Aorta (tissue), 5 donors: ENCODE measurements at regions not wholly inside any gene's neighbourhood (a gene's known extent, or its start where the extent isn't known, plus 50 kb on each side); places are given as distances from the start of the nearest gene placed in this dataset.
"Not testable (repeated sequence)": the region's sequence is repeated elsewhere in the genome, so short reads cannot be mapped to it uniquely, and the experiment has no call there.

ENCODE experiments used
- ATAC-seq: fragments of 200-7000 bp; cut with Tn5 transposase; one replicate; pipeline ENCODE4 v1.9.1; 2022; ENCODE audit warnings: moderate library complexity; ENCODE audit not compliant: low FRiP score
- DNase-seq, 2 donors: peaks; one replicate each; pipeline ENCODE4 v3.0.0-alpha.2; 2020
- H3K27ac ChIP-seq, 2 donors: one replicate each; pipeline ENCODE4 v1.5.1; 2013; ENCODE audit warnings: low read length in 2 of 2, mild to moderate bottlenecking in 2 of 2, moderate library complexity in 2 of 2, control low read depth in 1 of 2, inconsistent platforms in 1 of 2, low read depth in 1 of 2
- H3K27me3 ChIP-seq, 2 donors: one replicate each; pipeline ENCODE4 v1.6.1; 2013; ENCODE audit warnings: control low read depth in 1 of 2, low read length in 1 of 2, mild to moderate bottlenecking in 1 of 2, moderate library complexity in 1 of 2; ENCODE audit not compliant: insufficient read depth in 2 of 2, control insufficient read depth in 1 of 2
- H3K36me3 ChIP-seq, 2 donors: one replicate each; pipeline ENCODE4 v1.6.1; 2013; ENCODE audit warnings: control low read depth in 1 of 2, low read length in 1 of 2, mild to moderate bottlenecking in 1 of 2; ENCODE audit not compliant: insufficient read depth in 2 of 2, control insufficient read depth in 1 of 2
- H3K4me1 ChIP-seq, 2 donors: one replicate each; pipeline ENCODE4 v1.6.1; 2013; ENCODE audit warnings: low read length in 2 of 2, control low read depth in 1 of 2, mild to moderate bottlenecking in 1 of 2, moderate library complexity in 1 of 2; ENCODE audit not compliant: insufficient read depth in 2 of 2, control insufficient read depth in 1 of 2
- H3K4me3 ChIP-seq, 2 donors: one replicate each; pipeline ENCODE4 v1.5.1; 2013; ENCODE audit warnings: low read length in 2 of 2, control low read depth in 1 of 2, mild to moderate bottlenecking in 1 of 2
- H3K9me3 ChIP-seq: one replicate; pipeline ENCODE4 v1.6.1; 2013; ENCODE audit warnings: mild to moderate bottlenecking, low read length; ENCODE audit not compliant: control insufficient read depth
- WGBS, 2 donors: extraction: QIAGEN DNeasy Blood & Tissue Kit; methylation state at CpG; one replicate each; pipeline ENCODE4 v1.1.7; 2013; 5-methylcytosine and 5-hydroxymethylcytosine counted together
- intact Hi-C, 2 donors: fragments of 100-400 bp; cut with DNase I; formaldehyde crosslinking; loops; one replicate each; pipeline versions ENCODE4 v1.14.2 to v1.15.0; 2022
- donor health status: healthy with polysubstance abuse.
- donor health status: Bipolar disorder and iron deficiency.
- donor health status: DM: no; HTN: no; CAD: no.
- donor health status: DM: no; HTN: no; CAD: no.
- donor health status: DM: yes; HTN: yes; CAD: no.

- Histone ChIP-seq H3K9me3 (no peaks in the 10 kb centered on the region), H3K4me3 (no peak overlapping the region), H3K27me3 (no peaks in the 10 kb centered on the region), H3K36me3 (no peaks in the 10 kb centered on the region), H3K4me1 (no peaks in the 10 kb centered on the region), H3K27ac (no peak overlapping the region)
- ATAC-seq (no peak), DNase-seq (no peak)
- WGBS, 2 donors: 88 to 93% methylated on average over 16 to 18 of the region's 18 CpGs
- intact Hi-C loops: no loop called here
These were observed 53.3 kb upstream of the NOTCH1 start for GRCh38 chr9:136599074-136599531.

- H3K27ac ChIP-seq, H3K4me1 ChIP-seq, DNase-seq, ATAC-seq, intact Hi-C loops, H3K36me3 ChIP-seq, H3K27me3 ChIP-seq, H3K9me3 ChIP-seq, H3K4me3 ChIP-seq: not testable (repeated sequence)
- WGBS, 2 donors: 93 to 96% methylated on average over 8 to 12 of the region's 13 CpGs
These were observed 52.7 kb upstream of the NOTCH1 start for GRCh38 chr9:136598390-136599073.

- Histone ChIP-seq H3K9me3 (no peaks in the 10 kb centered on the region), H3K4me3 (no peak overlapping the region), H3K4me1 (no peaks in the 10 kb centered on the region), H3K36me3 (no peaks in the 10 kb centered on the region), H3K27ac (no peak overlapping the region), H3K27me3 (no peaks in the 10 kb centered on the region)
- WGBS, 2 donors: 94 to 96% methylated on average over 9 of the region's 9 CpGs
- ATAC-seq: no peak
- intact Hi-C loops: no loop called here
- no peak for DNase-seq
These were observed 52.1 kb upstream of the NOTCH1 start for GRCh38 chr9:136597965-136598364.

GRCh38 chr9:136597141-136597885 is 51.5 kb upstream of the NOTCH1 start:
- DNase-seq (no peak), ATAC-seq (peak; percentile 23)
- H3K36me3 ChIP-seq: no peaks in the 10 kb centered on the region
- H3K4me1 ChIP-seq: no peaks in the 10 kb centered on the region
- no peak overlapping the region for H3K27ac ChIP-seq
- H3K4me3 ChIP-seq: no peak overlapping the region
- no peaks in the 10 kb centered on the region for H3K9me3 ChIP-seq
- H3K27me3 ChIP-seq: no peaks in the 10 kb centered on the region
- WGBS, 2 donors: 88 to 90% methylated on average over 13 of the region's 13 CpGs
- intact Hi-C loops: no loop called here

- no peaks in the 10 kb centered on the region for H3K9me3 ChIP-seq
- intact Hi-C loops: no loop called here
- no peak for ATAC-seq
- no peaks in the 10 kb centered on the region for H3K4me1 ChIP-seq
- no peaks in the 10 kb centered on the region for H3K36me3 ChIP-seq
- no peak overlapping the region for H3K4me3 ChIP-seq
- 91 to 94% methylated on average over 16 of the region's 16 CpGs for WGBS, 2 donors
- H3K27ac ChIP-seq: no peak overlapping the region
- no peaks in the 10 kb centered on the region for H3K27me3 ChIP-seq
- DNase-seq: no peak
These were observed 50.8 kb upstream of the NOTCH1 start for GRCh38 chr9:136596630-136597031.

GRCh38 chr9:136596217-136596616 is 50.4 kb upstream of the NOTCH1 start:
- H3K36me3 ChIP-seq: no peaks in the 10 kb centered on the region
- ATAC-seq (no peak), DNase-seq (no peak)
- WGBS, 2 donors: 83 to 85% methylated on average over 8 of the region's 8 CpGs
- intact Hi-C loops: no loop called here
- no peaks in the 10 kb centered on the region for H3K4me1 ChIP-seq
- H3K4me3 ChIP-seq: no peak overlapping the region
- H3K9me3 ChIP-seq: no peaks in the 10 kb centered on the region
- no peak overlapping the region for H3K27ac ChIP-seq
- H3K27me3 ChIP-seq: no peaks in the 10 kb centered on the region

- no peaks in the 10 kb centered on the region for H3K27me3 ChIP-seq
- intact Hi-C loops: no loop called here
- no peak overlapping the region for H3K27ac ChIP-seq
- DNase-seq: no peak
- H3K36me3 ChIP-seq: no peaks in the 10 kb centered on the region
- 78 to 82% methylated on average over 33 of the region's 33 CpGs for WGBS, 2 donors
- H3K9me3 ChIP-seq: no peaks in the 10 kb centered on the region
- H3K4me3 ChIP-seq: no peak overlapping the region
- H3K4me1 ChIP-seq: no peaks in the 10 kb centered on the region
- ATAC-seq: no peak
These were observed 49.7 kb upstream of the NOTCH1 start for GRCh38 chr9:136595245-136596153.
